Posterior cingulate gyrus (tissue), 11 donors: ENCODE measurements at regions not wholly inside any gene's neighbourhood (a gene's known extent, or its start where the extent isn't known, plus 50 kb on each side); places are given as distances from the start of the nearest gene placed in this dataset.
A peak's percentile ranks its signal among the peaks of the same experiment; 100 is the strongest.

ENCODE experiments used
- DNase-seq, 10 donors: peaks; one replicate each; pipeline versions ENCODE4 v3.0.0 to v3.0.0-alpha.2; 2020 to 2021; ENCODE audit warnings: mixed read lengths in 3 of 10
- intact Hi-C: fragments of 100-400 bp; cut with DNase I; formaldehyde crosslinking; loops from one replicate; pipeline ENCODE4 v1.15.1; 2023

- no peak for DNase-seq
- intact Hi-C loops: no loop called here
These were observed 419.5 kb upstream of the ID4 start for GRCh38 chr6:19417713-19418112.

- intact Hi-C loops: no loop called here
- DNase-seq: no peak
These were observed 412.3 kb upstream of the ID4 start for GRCh38 chr6:19424853-19425252.

DNA sequence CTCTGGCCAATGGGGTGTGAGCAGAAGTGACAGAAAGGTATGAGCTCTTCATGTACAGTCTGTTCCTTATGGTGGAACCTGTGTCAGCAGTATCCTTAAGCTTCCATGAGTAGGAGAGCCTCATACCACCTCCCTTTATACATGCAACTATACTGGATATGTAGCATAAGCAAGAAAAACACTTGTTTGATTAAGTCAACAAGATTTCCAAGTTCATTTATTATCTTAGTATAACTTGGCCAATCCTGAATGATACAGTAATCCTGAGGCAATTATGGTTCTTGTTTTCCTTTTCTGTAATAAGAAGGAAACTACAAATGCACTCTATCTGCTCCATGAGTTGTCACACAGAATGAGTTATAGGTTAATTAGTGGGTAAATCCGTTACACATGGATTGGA lies 409.6 kb upstream of the ID4 start:
- no peak for DNase-seq
- intact Hi-C loops: no loop called here

GRCh38 chr6:19432966-19433498 lies 404.1 kb upstream of the ID4 start:
- DNase-seq: peak in 1 of 10 donors; percentile 15
- intact Hi-C loops: no loop called here

DNA sequence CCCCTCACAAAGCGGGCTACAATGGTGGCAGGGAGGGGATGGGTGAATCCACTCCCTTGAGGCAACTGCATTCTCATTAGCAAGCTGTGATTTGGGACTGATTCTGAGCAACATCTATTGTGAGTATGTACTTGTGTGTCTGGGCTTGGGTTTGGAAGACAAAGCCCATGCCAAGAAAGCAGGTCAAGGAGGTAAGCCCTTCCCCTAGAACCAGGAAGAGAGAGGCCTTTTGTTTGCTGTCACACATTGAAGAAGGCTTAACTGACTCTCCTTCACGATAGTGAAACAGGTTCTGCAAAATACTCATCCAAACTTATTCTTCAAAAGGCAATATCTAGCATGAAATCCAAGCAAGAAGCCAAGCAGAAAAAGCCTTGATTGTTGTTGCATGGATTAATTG lies 403.1 kb upstream of the ID4 start:
- no peak for DNase-seq
- intact Hi-C loops: no loop called here

DNA sequence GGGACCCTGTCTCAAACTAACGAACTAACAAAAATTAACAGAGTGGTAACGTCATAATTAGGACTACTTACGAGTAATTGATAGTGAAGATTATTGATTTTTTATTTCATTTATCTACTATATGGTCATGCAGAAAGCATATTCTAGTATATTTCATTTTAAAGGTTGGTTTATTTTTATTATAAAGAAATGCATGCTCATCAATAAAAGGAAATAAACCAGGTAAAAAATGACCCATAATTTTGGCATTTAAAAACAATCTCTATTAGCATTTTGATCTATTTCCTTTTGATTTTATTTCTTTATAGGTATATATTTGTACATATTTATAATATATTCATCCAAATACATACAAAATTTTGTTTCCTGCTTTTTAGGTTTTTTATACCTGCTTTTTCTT lies 401.4 kb upstream of the ID4 start:
- intact Hi-C loops: no loop called here
- no peak for DNase-seq

DNA sequence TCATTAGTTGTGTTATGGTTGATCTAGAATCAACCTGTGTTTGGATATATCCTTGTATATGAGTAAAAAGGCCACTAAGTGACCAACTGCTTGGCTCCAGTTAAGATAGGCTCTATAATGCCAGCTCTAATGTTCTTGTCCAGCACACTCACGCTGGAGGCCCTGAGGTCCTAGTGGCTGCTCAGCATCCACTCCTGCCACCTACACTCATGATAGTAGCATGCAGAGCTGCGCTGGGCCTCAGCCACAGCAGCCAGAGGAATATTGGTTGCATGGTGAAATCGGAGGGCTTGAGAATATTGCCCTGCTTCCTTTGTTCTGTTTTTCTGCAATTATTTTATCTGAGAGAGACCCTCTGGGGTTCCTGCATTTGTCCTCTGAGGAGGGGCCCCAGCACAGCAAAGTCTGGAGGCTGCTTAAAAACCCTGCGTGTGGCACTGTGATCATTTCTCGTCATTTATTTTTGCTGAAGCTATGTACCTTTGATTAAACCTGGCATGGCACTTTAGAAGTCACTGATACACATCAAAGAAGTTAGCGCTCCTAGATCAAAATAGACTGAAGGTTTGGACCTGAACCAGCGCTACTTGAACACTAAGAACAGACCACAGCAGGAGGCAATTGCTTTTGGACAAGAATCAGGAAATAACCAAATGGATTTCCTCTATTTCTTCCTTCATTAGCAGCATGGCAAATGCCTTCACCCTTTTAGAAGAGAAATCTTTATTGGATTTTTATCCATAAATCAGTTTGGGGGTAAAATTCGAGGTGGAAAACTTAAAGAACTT lies 398.4 kb upstream of the ID4 start:
- DNase-seq: no peak
- intact Hi-C loops: no loop called here

GRCh38 chr6:19440531-19440930 lies 396.6 kb upstream of the ID4 start:
- intact Hi-C loops: no loop called here
- no peak for DNase-seq

GRCh38 chr6:19443411-19443810 lies 393.8 kb upstream of the ID4 start:
- DNase-seq: no peak
- intact Hi-C loops: no loop called here

DNA sequence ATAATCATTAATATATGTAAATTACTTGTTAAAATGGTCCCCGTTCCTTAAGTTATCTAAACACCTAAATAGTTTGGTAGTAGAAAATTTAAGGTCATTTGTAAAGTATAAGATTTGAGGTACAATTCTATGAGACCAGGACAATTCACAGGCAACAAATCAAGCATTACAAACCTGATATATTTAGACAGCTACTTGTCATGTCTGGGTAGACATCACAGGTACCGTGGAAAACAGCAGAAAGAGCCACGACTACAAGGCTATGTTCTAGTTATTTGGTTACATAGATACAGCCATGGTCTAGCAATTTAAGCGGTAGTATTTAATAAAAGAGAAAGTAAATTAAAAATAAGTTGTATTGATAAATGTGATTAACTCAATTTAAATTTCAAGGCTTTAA lies 393.1 kb upstream of the ID4 start:
- no peak for DNase-seq
- intact Hi-C loops: no loop called here

DNA sequence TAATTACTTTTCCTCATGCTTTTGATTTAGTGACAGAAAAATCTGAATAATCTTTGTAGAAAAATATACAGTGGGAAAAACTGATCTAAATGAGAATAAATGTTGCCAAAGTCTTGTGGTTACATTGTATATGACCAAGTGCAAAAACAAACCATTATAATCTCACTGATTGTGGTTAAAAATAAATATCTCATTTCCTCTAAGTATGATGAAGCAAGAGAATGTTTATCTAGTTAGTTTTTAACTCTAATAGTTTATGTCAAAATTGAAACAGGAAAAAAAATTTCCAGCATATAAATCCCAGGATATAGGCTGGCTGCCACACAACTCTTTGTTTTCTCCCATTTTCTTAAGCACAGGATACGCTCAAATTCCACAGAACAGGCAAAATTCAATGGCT lies 392.7 kb upstream of the ID4 start:
- intact Hi-C loops: no loop called here
- DNase-seq: no peak

- no peak for DNase-seq
- intact Hi-C loops: no loop called here
These were observed 390.6 kb upstream of the ID4 start for GRCh38 chr6:19446570-19446969.

- no peak for DNase-seq
- intact Hi-C loops: no loop called here
These were observed 386.5 kb upstream of the ID4 start for GRCh38 chr6:19450651-19451050.

GRCh38 chr6:19452495-19452894 lies 384.7 kb upstream of the ID4 start:
- intact Hi-C loops: no loop called here
- DNase-seq: no peak

GRCh38 chr6:19454001-19454720 lies 383.0 kb upstream of the ID4 start:
- DNase-seq: no peak
- intact Hi-C loops: no loop called here

- no peak for DNase-seq
- intact Hi-C loops: no loop called here
These were observed 382.3 kb upstream of the ID4 start for GRCh38 chr6:19454721-19455392.

DNA sequence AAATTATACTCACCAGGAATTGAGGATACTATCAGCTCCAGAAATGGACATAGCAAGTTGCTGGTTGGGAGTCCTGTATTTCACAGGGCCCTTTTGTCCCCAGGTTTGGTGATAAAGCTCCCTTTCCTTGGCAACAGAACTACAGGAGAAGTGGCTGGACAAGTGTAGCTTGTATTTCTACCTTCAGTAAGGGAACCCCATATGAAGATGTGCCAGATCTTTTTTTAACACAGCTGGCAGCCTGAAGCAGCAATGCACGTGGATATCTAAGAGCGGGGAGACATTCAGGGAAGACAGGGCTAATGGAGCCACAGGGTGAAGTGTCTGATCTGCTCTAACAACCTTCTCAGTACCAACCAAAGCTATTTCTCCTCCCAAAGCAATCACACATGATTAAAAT lies 373.9 kb upstream of the ID4 start:
- intact Hi-C loops: no loop called here
- no peak for DNase-seq

- DNase-seq: no peak
- intact Hi-C loops: no loop called here
These were observed 373.2 kb upstream of the ID4 start for GRCh38 chr6:19463925-19464324.

- intact Hi-C loops: no loop called here
- no peak for DNase-seq
These were observed 371.9 kb upstream of the ID4 start for GRCh38 chr6:19465256-19465655.

DNA sequence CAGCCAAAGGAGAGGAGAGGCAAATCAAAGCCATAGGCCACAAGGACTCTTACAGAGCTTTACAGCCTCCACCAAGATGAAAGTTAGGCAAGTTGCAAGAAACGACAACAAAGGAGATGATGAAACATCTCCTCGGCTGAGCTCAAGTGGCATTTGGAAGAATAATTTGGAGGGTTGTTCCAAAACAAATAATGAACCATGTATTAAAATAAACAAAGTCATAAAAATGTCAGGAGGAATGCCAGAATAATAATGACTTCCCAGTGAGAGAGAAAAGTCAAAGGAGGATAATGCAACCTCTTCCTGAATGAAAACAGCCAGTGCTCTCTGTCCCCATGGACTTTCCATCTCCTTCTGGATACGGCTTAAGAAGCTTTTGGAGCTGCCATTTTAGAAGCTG lies 371.4 kb upstream of the ID4 start:
- intact Hi-C loops: no loop called here
- no peak for DNase-seq

GRCh38 chr6:19470333-19470732 lies 366.8 kb upstream of the ID4 start:
- intact Hi-C loops: no loop called here
- no peak for DNase-seq

- intact Hi-C loops: no loop called here
- no peak for DNase-seq
These were observed 365.0 kb upstream of the ID4 start for GRCh38 chr6:19472153-19472552.
